Effector CD4-positive, alpha-beta T cell (primary cell): ENCODE measurements at regions not wholly inside any gene's neighbourhood (a gene's known extent, or its start where the extent isn't known, plus 50 kb on each side); places are given as distances from the start of the nearest gene placed in this dataset.

ENCODE experiments used
- DNase-seq: peaks from one replicate; pipeline ENCODE4 v3.0.0-alpha.2; 2020

- DNase-seq: no peak
These were observed 234.5 kb downstream of the METTL4 start for GRCh38 chr18:2336690-2337392.

GRCh38 chr18:2337552-2338141 is 233.7 kb downstream of the METTL4 start:
- peak; percentile 33 for DNase-seq

- no peak for DNase-seq
These were observed 232.7 kb downstream of the METTL4 start for GRCh38 chr18:2338601-2339000.

- DNase-seq: no peak
These were observed 231.0 kb downstream of the METTL4 start for GRCh38 chr18:2340335-2340734.

- no peak for DNase-seq
These were observed 223.3 kb downstream of the METTL4 start for GRCh38 chr18:2348003-2348402.

- DNase-seq: no peak
These were observed 220.0 kb downstream of the METTL4 start for GRCh38 chr18:2351126-2351850.

GRCh38 chr18:2354292-2354691 is 217.0 kb downstream of the METTL4 start:
- no peak for DNase-seq

- DNase-seq: no peak
These were observed 214.4 kb downstream of the METTL4 start for GRCh38 chr18:2356906-2357305.

GRCh38 chr18:2360861-2361260 is 210.4 kb downstream of the METTL4 start:
- no peak for DNase-seq

GRCh38 chr18:2368102-2368501 is 203.2 kb downstream of the METTL4 start:
- DNase-seq: no peak

- no peak for DNase-seq
These were observed 194.6 kb downstream of the METTL4 start for GRCh38 chr18:2376707-2377106.

GRCh38 chr18:2380101-2380500 is 191.2 kb downstream of the METTL4 start:
- no peak for DNase-seq

- DNase-seq: no peak
These were observed 189.8 kb downstream of the METTL4 start for GRCh38 chr18:2381539-2381938.

GRCh38 chr18:2387588-2387987 is 183.7 kb downstream of the METTL4 start:
- DNase-seq: no peak

GRCh38 chr18:2390158-2390557 is 181.1 kb downstream of the METTL4 start:
- no peak for DNase-seq

- DNase-seq: no peak
These were observed 179.8 kb downstream of the METTL4 start for GRCh38 chr18:2391470-2391869.

GRCh38 chr18:2392446-2392845 is 178.9 kb downstream of the METTL4 start:
- no peak for DNase-seq

- DNase-seq: no peak
These were observed 176.6 kb downstream of the METTL4 start for GRCh38 chr18:2394684-2395083.

GRCh38 chr18:2395427-2396161 is 175.7 kb downstream of the METTL4 start:
- DNase-seq: no peak

- DNase-seq: no peak
These were observed 175.2 kb downstream of the METTL4 start for GRCh38 chr18:2396162-2396505.

GRCh38 chr18:2400701-2401196 is 170.6 kb downstream of the METTL4 start:
- DNase-seq: no peak

GRCh38 chr18:2402084-2402483 is 169.2 kb downstream of the METTL4 start:
- DNase-seq: no peak

GRCh38 chr18:2406544-2406943 is 164.8 kb downstream of the METTL4 start:
- DNase-seq: no peak
